NOMO-1 treated with DMSO at 0.1 percent for 48 hours (cell line): ENCODE measurements at regions not wholly inside any gene's neighbourhood (a gene's known extent, or its start where the extent isn't known, plus 50 kb on each side); places are given as distances from the start of the nearest gene placed in this dataset.
"Not testable (repeated sequence)": the region's sequence is repeated elsewhere in the genome, so short reads cannot be mapped to it uniquely, and the experiment has no call there.

Experiments used
- DNase-seq: peaks from one replicate; lab custom pipeline; 2025; ENCODE audit not compliant: unreplicated experiment; lab: John Stamatoyannopoulos, UW

DNA sequence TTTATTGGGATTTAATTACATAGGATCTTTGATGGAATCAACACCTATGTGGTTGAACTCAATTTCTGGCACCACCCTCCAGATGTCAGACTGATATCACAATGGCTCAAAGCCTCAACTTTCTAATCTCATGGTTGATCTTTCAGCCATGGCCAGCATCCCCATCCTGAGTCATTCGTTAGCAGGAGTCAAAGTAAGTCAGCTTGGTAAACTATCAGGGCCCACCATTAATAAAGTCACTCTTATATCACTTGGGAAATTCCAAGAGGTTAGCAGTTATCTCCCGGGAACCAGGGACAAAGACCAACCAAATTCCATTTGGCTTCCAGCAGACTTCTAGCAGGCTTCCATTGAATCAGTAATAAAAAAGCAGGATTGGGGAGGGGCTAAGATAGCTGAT is 50.7 kb upstream of the TNFSF4 start:
- no peak for DNase-seq

- DNase-seq = no peak
Measured at GRCh38 chr1:173258479-173259264, 51.5 kb upstream of the TNFSF4 start.

DNA sequence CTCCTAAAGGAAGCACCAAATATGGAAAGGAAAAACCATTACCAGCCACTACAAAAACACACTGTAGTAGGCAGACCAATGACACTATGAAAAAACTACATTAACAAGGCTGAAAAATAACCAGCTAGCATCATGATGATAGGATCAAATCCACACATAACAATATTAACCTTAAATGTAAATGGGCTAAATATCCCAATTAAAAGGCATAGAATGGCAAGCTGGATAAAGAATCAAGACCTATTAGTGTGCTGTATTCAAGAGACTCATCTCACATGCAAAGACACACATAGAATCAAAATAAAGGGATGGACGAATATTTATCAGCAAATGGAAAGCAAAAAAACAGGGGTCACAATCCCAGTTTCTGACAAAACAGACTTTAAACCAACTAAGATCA is 53.2 kb upstream of the TNFSF4 start:
- not testable (repeated sequence) for DNase-seq

DNA sequence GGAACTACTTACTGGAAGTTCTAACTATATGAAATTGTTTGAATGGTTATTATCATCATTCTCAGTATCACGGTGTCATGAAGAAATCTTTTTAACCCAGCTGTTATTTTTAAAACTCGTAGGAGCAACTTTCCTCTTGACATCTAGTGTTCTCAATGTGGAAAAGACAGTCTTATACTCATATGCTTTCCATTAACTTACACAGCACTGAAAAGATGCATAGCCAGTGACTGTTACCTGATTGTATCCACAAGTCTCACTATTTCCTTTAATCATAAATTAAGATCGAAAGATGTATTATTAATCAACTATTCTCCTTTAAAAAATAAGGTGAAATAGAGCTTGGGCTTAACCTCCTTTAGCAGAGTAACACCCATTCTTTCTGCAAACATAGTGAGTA is 59.7 kb upstream of the TNFSF4 start:
- DNase-seq = no peak

- no peak for DNase-seq
Measured at GRCh38 chr1:173267453-173267945, 60.4 kb upstream of the TNFSF4 start.

GRCh38 chr1:173268261-173268660 is 61.1 kb upstream of the TNFSF4 start:
- DNase-seq = no peak

GRCh38 chr1:173268786-173269277 is 61.7 kb upstream of the TNFSF4 start:
- DNase-seq = no peak

GRCh38 chr1:173269490-173270230 is 62.5 kb upstream of the TNFSF4 start:
- DNase-seq = no peak

- DNase-seq = no peak
Measured at GRCh38 chr1:173270243-173270642, 63.1 kb upstream of the TNFSF4 start.

- DNase-seq = not testable (repeated sequence)
Measured at GRCh38 chr1:173271021-173271420, 63.9 kb upstream of the TNFSF4 start.

DNA sequence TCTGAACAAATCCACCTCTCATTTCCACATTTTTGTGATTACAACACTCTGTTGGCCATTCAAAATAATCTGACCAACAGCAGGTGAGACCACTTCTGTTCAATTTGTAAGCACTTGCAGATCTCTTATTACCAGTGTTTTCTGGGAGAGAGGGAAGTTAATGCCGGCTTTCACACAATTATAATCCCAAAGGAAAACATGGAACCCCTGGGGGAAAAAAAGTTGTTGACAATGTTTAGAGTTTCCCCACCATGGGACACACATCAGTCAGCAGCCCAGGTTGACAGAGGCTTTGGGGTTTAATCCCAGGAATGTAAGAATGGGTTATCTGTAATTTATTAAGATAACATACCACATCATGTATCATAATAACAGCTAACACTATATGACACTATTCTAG is 68.4 kb upstream of the TNFSF4 start:
- DNase-seq = no peak

- DNase-seq = no peak
Measured at GRCh38 chr1:173276922-173277800, 70.0 kb upstream of the TNFSF4 start.

- DNase-seq = no peak
Measured at GRCh38 chr1:173280899-173281660, 73.9 kb upstream of the TNFSF4 start.

GRCh38 chr1:173285048-173285447 is 77.9 kb upstream of the TNFSF4 start:
- peak; percentile 78 for DNase-seq

DNA sequence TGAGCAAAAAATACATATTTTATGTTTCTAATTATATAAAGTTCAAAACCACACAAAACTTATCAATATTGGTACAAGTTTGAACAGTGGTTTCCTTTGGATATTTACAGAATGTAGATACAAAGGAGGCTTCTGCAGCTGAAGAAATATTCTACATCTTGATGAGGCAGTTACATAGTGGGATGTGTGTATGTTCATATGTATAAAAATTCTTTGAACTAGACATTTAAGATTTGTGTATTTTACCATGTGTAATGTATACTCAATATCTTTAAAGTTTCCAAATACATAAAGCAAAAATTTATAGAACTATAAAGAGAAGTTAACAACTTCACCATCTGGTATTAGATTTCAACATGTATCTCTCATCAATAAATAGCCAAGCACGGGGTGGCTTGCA is 80.7 kb upstream of the TNFSF4 start:
- DNase-seq = no peak

DNA sequence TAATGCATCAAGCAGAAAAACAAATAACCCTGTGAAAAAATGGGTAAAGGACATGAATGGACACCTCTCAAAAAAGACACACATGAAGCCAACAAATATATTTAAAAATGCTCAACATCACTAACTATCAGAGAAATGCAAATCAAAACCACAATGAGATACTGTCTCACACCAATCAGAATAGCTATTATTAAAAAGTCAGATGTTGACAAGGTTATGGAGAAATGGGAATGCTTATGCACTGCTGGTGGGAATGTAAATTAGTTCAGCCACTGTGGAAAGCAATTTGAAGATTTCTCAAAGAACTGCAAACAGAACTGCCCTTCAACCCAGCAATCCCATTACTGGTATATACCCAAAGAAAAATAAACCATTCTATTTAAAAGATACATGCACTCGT is 86.6 kb upstream of the TNFSF4 start:
- no peak for DNase-seq

- DNase-seq = no peak
Measured at GRCh38 chr1:173294843-173295242, 87.7 kb upstream of the TNFSF4 start.

- DNase-seq = no peak
Measured at GRCh38 chr1:173295391-173295790, 88.3 kb upstream of the TNFSF4 start.

DNA sequence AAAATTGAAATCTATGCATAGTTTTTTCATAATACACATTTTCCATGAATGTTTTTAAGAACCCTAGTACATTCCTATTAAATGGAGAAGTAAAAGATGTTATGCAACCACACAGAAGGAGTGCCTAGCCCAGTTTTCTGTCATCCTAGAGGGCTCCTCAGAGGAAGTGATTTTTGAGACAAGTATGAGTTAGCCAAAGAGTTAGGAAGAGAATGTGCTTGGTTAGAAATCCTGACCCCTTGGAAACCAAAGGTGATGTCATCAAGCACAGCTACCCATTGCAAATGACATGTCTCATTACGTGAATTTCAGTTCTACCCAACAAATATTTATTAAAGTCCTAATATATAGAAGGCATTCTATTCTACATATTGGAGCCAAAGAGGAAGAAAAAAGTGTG is 88.9 kb upstream of the TNFSF4 start:
- DNase-seq = peak; percentile 41

DNA sequence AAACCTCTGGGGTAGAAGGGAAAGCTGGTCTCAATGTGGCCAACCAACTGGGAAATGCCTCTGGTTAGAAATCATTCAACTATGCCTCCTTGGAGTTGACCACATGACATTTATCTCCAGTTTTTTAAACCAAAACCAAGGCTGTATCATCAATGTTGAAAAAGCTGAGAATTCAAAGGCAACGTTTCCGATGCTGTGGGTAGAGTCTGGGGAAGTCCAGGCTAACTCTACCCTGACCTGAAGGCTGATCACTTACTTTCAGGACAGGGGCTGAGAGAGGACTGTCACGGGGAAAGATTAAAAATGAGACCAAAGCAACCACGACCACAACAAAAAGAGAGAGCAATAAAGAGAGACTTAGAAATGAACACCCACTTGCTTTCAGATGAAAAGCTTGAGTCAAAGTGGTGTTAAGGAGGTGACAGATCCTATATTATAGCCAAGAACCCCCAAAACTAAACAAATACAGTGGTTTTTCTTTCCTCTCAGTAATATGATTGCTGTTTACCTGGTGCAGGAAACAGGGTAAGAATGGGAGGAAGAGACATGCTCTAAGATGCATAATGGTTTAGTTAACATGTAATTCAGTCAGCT is 90.8 kb upstream of the TNFSF4 start:
- DNase-seq = no peak
